AG09309 (cell line): ENCODE measurements at regions not wholly inside any gene's neighbourhood (a gene's known extent, or its start where the extent isn't known, plus 50 kb on each side); places are given as distances from the start of the nearest gene placed in this dataset.

Experiments used
- DNase-seq: peaks from one replicate; pipeline ENCODE4 v3.0.0-alpha.2; 2010; ENCODE audit warnings: low read depth
- H3K4me3 ChIP-seq: 2 replicates; pipeline ENCODE4 v1.5.1; 2011; ENCODE audit warnings: mild to moderate bottlenecking, low read depth, low read length, moderate library complexity; ENCODE audit not compliant: control insufficient read depth
- TF ChIP-seq, protein P1 (sequence below): IDR thresholded peaks from 2 replicates; pipeline ENCODE4 v1.5.1; 2011; ENCODE audit warnings: mild to moderate bottlenecking, low read depth, low read length, inconsistent platforms; ENCODE audit not compliant: insufficient read depth, control insufficient read depth; ENCODE audit errors: missing control alignments

DNA sequence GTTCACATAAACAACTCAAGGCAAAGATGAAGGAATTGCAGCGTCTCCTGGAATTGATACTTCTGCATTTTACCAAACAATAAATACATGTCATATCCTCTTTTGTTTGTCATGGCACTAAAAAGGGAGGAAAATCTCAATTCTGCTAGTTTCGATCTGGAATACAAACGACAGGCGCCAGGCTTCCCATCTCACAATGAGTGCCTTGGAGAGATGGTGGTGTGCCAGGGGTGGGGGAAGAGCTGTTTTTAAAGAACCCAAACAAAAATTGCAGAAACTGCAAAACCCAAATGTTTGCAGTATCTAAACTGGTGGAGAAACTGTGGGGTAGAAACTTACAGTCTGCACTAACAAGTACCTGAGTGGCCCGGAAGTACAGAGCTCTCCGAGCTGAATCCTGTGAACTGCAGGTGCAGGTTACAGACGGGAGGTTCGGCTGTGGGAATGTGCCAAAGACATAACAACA is 53.0 kb upstream of the KLF3 start:
- TF ChIP-seq, protein P1, sequence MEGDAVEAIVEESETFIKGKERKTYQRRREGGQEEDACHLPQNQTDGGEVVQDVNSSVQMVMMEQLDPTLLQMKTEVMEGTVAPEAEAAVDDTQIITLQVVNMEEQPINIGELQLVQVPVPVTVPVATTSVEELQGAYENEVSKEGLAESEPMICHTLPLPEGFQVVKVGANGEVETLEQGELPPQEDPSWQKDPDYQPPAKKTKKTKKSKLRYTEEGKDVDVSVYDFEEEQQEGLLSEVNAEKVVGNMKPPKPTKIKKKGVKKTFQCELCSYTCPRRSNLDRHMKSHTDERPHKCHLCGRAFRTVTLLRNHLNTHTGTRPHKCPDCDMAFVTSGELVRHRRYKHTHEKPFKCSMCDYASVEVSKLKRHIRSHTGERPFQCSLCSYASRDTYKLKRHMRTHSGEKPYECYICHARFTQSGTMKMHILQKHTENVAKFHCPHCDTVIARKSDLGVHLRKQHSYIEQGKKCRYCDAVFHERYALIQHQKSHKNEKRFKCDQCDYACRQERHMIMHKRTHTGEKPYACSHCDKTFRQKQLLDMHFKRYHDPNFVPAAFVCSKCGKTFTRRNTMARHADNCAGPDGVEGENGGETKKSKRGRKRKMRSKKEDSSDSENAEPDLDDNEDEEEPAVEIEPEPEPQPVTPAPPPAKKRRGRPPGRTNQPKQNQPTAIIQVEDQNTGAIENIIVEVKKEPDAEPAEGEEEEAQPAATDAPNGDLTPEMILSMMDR: no peak

DNA sequence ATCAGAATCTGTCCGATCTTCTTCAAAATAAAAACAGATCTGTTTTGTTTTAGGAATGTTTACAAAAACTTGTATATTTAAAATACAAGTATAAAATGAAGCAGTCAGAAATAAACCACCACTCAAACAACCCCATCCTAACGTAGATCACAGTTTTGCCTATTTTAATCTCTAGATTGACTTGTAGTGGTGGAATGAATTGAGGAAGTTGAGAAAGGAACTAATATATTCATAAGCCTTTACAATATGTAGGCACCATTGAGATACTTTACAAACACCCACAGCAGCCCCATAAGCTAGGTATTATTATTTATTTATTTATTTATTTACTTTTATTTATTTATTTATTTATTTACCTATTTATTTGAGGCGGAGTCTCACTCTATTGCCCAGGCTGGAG is 52.3 kb upstream of the KLF3 start:
- TF ChIP-seq, protein P1: no peak
- DNase-seq: no peak
- no peak overlapping the region for H3K4me3 ChIP-seq

More for the DNA sequence above, 53.0 kb upstream of the KLF3 start:
- DNase-seq: no peak
- no peak overlapping the region for H3K4me3 ChIP-seq

DNA sequence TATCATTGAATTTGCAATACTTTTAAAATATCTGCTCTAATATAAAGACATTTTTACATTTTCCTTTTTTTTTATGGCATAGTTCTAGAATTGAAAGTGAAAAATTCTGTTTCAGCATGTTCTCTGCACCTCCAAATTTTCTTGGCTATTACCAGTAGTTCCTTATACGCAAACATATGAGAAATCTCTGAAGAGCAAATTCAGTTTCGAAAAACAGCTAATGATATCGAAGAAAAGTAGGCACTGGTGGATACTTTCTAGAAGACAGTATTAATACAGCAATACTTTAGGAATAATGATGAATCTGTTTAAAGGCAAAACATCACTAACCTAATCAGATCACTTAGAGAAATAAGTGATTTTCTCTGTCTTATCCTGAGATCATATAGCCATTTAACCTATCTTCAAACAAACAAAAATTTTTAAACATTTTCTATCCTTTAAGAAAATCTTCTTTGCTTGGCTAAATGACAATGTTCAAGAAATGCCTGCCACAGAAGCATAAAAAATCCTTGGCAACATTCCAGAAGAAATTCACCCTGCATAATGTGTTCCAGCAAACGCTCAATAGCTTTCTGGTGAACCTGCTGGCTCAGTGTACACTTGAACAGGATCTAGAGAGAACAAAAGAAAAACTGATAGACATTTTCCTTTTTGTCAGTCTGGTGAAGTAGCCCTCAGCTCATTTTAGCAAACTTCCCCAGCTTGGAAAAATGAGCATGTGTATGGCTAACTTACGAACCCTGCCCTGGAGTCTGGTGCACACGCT is 51.2 kb upstream of the KLF3 start:
- H3K4me3 ChIP-seq: no peak overlapping the region
- DNase-seq: no peak
- TF ChIP-seq, protein P1: no peak
